Amniotic stem cell (primary cell): ENCODE measurements at regions not wholly inside any gene's neighbourhood (a gene's known extent, or its start where the extent isn't known, plus 50 kb on each side); places are given as distances from the start of the nearest gene placed in this dataset.
"Not testable (repeated sequence)": the region's sequence is repeated elsewhere in the genome, so short reads cannot be mapped to it uniquely, and the experiment has no call there.

Experiments used
- DNase-seq: peaks from one replicate; lab custom pipeline; 2025; lab: John Stamatoyannopoulos, UW

- DNase-seq = no peak
Measured at GRCh38 chr2:111251711-111252110, 131.0 kb downstream of the BCL2L11 start.

DNA sequence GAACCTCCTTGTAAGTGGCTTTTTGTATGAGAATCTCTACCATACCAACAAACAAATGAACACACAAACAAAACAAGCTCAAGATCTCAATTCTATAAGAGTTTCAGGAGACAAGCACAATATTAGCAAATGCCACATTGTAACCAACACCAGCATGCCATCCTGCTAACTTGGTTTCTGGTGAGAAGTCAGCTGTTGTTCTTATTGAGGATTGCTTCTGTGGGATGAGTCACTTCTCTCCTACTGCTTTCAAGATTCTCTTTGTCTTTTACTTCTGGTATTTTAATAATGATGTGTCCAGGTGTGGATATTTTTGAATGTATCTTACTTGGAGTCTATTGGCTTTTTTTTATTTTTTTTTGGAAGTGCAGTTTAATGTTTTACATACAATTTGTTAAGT is 131.7 kb downstream of the BCL2L11 start:
- no peak for DNase-seq

GRCh38 chr2:111254916-111255315 is 134.2 kb downstream of the BCL2L11 start:
- not testable (repeated sequence) for DNase-seq

GRCh38 chr2:111256628-111257027 is 135.9 kb downstream of the BCL2L11 start:
- not testable (repeated sequence) for DNase-seq

- not testable (repeated sequence) for DNase-seq
Measured at GRCh38 chr2:111257607-111258006, 136.9 kb downstream of the BCL2L11 start.

GRCh38 chr2:111258318-111258717 is 137.6 kb downstream of the BCL2L11 start:
- DNase-seq = not testable (repeated sequence)

DNA sequence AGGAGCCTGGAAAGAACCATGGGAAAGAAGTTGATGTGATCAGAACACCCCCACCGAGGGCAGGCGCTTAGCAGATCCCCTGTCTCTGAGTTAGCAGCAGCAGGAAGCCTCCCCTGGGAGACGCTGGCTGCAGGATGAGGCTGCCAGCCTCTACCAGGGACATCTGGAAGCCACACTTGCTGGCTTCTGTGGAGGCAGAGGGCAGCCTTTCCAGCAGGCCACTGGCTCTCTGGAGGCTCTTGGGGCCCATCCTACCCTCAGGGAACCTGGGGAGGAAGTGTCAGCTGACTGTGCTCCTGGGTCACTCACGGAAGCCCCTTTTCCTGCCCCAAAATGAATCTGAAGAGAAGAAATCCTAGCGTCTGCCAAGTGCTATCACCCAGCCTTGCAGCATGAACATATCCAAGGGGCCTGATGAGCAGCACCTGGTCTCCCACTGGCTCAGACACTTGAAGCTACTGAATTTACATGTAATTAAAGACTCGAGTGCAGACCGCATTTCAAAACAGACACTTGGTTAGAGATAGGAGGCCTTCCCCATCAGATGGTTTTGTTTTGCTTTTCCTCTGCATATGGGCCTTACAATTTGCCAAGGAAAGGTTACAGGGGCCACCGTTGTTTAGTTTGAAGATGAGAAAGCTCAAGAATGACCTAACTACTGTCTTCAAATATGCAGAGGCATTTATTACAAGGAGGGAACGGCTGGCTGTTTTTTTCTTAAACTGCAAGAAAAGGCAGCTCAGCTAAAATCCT is 142.1 kb downstream of the BCL2L11 start:
- not testable (repeated sequence) for DNase-seq

GRCh38 chr2:111263380-111264017 is 142.8 kb downstream of the BCL2L11 start:
- not testable (repeated sequence) for DNase-seq

DNA sequence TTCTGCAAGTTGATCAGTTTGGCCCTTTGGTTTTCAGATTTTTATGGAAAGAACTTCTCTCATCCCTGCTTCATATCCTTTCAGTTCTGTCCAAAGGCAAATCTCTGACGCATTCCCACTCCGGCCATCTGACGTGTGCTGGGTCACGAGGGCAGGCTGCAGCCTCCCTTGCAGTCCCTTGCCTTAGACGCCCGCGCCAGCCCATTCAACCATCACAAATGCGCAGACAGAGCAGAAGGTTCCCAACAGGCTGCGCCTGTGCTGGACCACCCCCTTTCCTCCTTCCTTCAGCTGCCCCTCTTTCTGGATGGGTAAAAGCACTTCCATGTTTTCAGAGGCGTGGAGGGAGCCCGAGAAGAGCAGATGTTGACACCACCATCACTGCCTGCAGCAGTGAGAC is 144.2 kb downstream of the BCL2L11 start:
- DNase-seq = not testable (repeated sequence)

GRCh38 chr2:111266556-111266955 is 145.8 kb downstream of the BCL2L11 start:
- DNase-seq = not testable (repeated sequence)

DNA sequence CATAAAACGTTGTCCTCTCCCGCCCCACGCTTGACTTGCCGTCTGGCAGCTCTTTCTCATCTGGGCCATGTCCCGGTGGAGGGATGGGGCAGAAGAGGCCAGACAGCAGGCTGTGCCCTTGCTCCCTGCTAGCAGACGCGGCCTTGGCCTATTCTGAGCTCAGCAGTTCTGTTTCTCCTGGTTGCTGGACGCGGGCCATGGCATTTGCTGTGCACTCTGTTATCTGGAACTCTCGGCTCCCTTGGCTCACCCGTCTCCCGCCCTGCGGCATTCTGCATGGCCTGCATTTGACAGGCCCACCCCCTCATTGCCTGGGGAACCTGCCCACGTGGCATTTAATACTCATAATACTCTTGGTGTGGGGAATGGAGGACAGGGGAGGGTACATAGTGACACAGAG is 146.3 kb downstream of the BCL2L11 start:
- not testable (repeated sequence) for DNase-seq

GRCh38 chr2:111269761-111270323 is 149.1 kb downstream of the BCL2L11 start:
- DNase-seq = not testable (repeated sequence)

GRCh38 chr2:111270569-111270968 is 149.9 kb downstream of the BCL2L11 start:
- not testable (repeated sequence) for DNase-seq

DNA sequence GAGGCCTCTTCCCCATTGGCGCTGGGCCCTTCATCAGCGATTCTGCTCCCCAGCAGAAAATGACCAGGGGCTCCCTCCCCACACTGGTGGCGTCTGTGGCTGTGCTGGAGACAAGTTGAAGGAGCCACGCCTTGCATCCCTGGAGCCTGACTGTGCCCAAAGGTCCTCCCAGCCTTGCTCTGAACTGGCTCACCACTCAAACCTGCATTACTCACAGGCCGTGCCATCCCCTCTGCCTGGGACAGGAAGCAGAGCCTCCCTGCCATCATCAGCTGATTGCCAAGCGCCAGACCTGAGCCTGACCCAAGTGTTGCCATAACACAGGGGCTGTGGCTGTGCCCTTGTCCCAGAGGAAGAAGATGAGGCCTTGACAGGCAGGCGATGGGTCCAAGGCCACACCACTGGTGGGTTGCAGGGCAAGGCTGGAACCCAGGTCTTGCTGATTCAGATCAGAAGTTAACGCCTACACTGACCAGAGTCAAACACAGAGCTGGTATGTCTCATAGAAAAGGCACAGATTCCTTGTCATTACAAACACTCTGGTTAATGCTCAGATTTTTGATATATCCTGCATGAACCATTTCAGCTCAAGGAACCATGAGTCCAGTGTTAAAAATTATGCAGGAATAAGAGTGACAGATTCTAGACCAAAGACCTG is 151.1 kb downstream of the BCL2L11 start:
- not testable (repeated sequence) for DNase-seq

DNA sequence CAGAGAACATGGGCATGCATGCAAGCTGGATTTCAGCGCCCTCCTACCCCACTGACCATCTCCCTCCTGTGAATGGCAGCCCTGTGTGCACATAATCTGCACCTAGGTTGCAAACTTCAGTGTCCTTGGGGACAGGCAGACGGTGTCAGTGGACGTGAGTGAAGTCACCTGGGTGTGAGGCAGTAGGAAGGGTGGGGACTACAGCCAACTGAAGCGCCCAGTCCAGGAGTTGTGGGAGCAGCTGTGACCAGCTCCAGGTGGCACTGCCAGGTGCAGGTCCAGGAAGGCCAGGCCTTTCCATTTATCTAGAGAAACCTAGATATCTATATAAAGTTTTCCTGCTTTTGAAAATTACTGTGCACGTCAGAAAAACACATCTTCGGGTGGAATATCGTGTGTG is 152.3 kb downstream of the BCL2L11 start:
- DNase-seq = not testable (repeated sequence)

DNA sequence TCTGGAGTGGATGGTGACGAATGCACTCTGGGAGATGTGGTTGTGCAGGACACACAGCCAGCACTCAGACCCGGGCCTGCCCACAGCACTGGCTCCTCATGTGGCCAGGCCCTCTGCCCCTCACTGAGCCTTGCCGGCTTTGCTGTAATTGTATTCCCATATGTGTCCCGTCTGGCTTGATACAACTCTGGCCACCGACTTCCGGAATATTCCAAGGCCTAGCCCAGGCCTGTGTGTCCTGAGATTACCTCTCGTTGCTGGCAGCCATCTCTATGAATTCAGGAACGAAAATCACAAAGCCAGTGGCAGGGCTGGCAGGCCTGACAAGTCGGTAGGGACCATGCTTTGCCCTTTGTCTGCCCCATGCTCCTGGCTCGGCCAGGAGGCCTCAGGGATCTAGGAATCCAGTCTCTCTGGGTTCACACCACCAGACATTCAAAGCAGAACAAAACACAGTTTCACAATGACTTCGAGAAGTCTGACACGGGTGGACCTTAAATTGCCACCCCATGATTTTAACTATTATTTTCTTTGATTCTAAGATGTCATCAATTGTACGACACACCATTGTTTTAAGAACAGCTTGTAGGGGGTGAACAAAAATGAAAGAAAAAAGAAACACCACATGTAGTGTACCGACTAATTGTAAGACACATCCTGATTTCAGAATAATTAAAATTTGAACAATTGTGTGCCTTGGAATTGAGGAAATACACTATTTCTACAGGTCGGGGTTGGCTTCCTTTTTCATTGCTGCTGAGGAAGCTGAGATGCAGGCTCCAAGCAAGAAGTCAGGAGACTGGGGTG is 154.5 kb downstream of the BCL2L11 start:
- DNase-seq = not testable (repeated sequence)

GRCh38 chr2:111275854-111276171 is 155.1 kb downstream of the BCL2L11 start:
- not testable (repeated sequence) for DNase-seq

DNA sequence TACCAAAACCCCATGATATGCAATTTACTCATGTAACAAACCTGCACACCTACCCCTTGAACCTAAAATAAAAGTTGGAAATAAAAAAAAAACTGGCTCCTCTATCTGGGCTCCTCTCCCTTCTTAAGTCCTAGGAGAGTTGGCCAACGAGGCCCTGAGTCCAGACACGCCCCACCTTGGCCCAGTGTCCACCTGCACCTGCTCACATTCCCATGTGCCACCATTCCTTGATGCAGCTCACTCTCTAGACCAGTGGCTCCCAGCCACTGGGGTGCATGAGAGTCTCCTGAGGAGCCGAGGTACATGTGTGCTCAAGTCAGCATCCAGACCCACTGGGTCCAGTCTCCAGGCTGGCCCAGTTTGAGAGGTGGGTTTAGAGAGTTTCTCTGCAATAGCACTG is 157.4 kb downstream of the BCL2L11 start:
- not testable (repeated sequence) for DNase-seq

GRCh38 chr2:111280709-111281286 is 160.1 kb downstream of the BCL2L11 start:
- not testable (repeated sequence) for DNase-seq

DNA sequence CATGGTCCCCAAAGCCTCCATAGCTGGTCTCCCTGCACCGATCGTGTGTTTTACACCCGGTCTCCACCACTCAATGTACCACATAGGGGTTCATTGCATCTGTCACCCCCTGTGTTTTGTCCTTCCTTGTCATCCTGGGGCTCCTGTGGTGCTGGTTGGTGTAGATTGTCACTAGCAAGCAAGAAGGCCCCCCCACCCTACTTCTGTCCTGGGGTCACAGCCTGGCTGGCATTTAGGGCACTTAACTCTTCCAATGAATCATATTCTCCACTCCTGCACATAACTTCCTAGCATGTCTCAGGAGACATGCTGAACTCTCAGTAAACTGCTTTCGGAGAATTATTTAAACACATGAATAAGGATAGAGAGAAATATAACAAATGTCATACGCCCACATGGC is 161.4 kb downstream of the BCL2L11 start:
- DNase-seq = not testable (repeated sequence)
